NCI-H146 treated with DMSO at 0.1 percent for 48 hours (cell line): ENCODE measurements at regions not wholly inside any gene's neighbourhood (a gene's known extent, or its start where the extent isn't known, plus 50 kb on each side); places are given as distances from the start of the nearest gene placed in this dataset.

Source experiments
- DNase-seq: peaks from one replicate; lab custom pipeline; 2025; ENCODE audit not compliant: unreplicated experiment; lab: John Stamatoyannopoulos, UW

DNA sequence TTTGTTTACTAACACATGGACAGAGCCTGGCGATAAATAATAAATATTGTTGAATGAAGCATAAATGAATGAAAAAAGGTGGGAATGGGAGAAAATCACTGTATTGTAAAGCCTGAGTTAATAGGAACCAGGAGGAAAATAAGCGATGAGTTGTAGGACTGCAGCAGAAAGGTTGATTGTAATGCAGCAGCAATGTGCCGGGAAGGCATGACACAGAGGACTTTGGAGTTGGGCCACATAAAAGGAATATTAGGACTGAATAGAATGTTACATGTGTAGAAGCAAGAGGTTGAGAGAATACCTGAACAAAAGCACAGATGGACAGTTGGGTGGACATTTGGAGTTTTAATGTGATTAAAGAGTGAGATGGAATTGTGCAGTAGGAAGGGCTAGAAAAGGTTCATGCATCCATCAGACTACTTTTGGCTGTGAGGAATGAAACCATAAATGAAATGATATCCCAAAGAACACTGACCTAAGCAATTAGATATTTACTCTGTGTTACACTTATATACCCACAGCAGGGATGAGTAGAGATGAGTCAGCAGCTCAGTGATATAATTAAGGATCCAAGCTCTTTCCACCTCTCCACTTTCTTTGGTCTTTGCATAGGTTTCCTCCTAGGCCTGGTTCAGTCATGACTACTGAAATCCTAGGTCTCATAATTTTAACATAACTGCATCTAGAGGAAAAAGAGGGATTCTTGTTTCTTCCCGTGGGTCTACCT, 55.4 kb downstream of the CCER1 start:
- DNase-seq: no peak

GRCh38 chr12:90897986-90898385, 57.0 kb downstream of the CCER1 start:
- DNase-seq: no peak

- DNase-seq: no peak
Observed at GRCh38 chr12:90897316-90897715, 57.7 kb downstream of the CCER1 start.

DNA sequence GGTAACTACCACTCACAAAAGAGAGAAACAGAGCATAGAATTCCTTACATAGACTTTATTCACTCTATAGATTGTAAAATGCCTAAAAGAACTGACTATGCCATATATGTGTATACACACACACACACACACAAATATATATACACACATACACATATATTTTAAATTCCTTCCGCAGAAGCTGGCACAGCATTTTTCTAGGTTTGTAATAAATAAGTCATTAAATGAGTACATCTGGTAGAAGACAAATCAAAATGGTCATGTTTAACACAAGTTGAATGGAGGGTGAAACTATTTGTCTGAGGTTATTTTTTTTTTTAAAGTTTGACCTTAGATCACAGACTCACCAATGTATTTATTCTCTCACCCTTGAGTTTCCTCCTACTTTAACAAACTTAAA, 58.2 kb downstream of the CCER1 start:
- DNase-seq: no peak

- DNase-seq: no peak
Observed at GRCh38 chr12:90896164-90896563, 58.8 kb downstream of the CCER1 start.

DNA sequence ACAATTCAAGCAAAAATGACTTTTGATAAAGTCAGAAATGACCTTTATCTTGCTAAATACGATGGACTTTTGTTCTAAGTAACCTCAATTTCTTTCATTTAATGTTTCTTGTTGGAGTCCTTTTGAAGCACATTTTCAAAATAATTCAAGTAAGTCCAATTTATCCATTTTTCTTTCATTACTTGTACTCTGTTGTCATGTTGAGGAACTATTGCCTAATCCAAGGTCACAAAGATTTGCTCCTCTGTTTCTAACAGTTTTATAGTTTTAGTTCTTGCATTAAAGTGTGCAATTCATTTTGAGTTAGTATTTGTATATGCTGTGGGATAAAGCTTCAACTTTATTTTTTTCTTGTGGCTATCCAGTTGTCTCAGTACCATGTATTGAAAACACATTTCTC, 66.7 kb downstream of the CCER1 start:
- no peak for DNase-seq

- DNase-seq: no peak
Observed at GRCh38 chr12:90883456-90883855, 71.5 kb downstream of the CCER1 start.

GRCh38 chr12:90871726-90872096, 83.3 kb downstream of the CCER1 start:
- DNase-seq: no peak

- DNase-seq: no peak
Observed at GRCh38 chr12:90870971-90871725, 83.8 kb downstream of the CCER1 start.

DNA sequence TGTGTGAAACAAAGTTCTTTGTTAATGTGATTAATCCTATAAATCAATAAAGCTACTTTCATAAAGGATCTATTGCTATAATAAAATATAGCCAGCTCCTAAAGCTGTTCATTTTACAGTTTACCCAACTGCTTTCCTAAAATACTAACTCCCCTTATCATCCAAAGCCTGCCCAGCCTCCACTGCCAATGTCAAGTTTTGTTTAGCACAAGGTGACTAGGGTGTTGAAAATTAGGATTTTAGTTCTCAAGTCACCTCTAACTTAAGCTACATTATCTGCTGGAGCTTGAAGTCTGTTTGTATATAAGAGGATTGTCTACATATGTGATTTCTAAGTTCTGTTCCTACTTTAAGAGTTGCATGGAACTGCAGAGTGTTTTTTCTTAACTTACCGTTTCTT, 86.3 kb downstream of the CCER1 start:
- DNase-seq: no peak

DNA sequence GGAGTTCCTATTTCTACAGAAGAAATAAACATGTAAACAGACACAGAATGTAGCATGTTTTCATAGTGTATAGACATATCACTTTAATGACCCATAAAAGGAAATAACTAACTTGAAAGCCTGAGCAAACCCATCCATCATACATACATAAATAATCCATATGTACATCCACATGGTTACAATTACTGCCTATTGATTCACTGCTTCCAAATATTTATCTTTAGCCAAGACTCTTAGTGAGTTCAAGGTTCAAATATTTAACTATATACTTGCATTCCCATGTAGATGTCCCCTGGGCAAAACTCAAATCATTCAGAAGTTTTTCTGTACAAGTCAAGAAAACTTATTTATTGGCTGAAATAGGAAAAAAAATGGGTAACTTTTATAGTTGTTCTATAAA, 95.4 kb downstream of the CCER1 start:
- no peak for DNase-seq

GRCh38 chr12:90858252-90858651, 96.7 kb downstream of the CCER1 start:
- no peak for DNase-seq

GRCh38 chr12:90855534-90855933, 99.4 kb downstream of the CCER1 start:
- DNase-seq: no peak

GRCh38 chr12:90854136-90854689, 100.8 kb downstream of the CCER1 start:
- DNase-seq: no peak

- DNase-seq: no peak
Observed at GRCh38 chr12:90851800-90852718, 102.9 kb downstream of the CCER1 start.

GRCh38 chr12:90842477-90842876, 112.5 kb downstream of the CCER1 start:
- DNase-seq: no peak

DNA sequence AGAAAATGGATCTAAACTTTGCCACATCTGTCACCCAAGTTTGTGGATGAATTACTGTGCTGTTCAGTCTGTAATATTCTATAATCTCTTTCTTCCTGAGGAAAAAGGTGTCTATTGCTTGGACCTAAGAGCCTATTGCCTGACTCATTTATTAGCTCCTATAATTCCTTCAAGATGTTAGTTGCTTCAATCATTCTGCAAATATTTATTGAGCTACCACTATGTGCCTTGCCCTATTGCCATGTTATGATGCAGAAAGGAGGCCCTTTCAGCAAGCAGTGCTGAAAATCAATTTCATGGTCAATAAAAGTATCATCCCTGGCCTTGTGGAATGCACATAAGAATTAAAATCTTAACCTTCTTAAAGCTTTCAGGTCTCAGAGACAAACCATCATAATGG, 113.6 kb downstream of the CCER1 start:
- no peak for DNase-seq

- DNase-seq: no peak
Observed at GRCh38 chr12:90839346-90839745, 115.6 kb downstream of the CCER1 start.

DNA sequence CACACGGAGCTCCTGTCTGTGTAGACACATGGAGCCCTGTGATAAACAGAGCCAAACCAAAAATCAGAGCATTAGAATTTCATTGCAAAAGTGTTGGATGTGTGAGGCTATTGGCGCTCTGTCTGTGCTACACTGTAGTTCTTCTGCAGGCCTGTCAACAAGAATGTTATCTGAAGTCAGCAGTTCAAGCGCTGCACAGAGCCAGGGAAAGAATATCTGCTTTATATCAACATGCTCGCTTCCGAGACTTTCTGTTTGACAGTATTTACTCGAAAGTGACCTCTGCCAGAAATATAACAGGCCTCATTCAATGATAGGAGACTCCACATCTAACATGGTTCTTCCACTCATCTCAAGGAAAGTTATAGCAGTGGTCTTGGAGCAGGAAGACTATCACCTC, 118.3 kb downstream of the CCER1 start:
- no peak for DNase-seq

DNA sequence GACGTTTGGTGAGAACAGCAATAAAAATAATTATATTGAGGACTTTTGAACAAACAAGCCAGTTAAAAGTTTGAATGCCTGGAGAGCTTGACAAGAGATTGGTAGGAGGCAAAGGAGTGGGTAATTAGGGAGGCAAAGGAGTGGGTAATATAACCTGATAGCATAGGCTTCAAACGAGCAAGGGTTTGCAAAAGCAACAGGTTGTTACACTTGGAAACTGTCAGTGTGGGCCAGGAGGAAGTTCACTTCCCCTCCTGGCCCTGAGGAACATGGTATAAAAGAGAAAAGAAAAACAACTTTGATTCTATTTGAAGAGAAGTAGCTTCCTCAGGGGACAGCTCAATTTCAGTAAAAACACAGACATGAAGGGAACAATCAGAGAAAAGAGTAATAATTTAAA, 121.7 kb downstream of the CCER1 start:
- DNase-seq: no peak

DNA sequence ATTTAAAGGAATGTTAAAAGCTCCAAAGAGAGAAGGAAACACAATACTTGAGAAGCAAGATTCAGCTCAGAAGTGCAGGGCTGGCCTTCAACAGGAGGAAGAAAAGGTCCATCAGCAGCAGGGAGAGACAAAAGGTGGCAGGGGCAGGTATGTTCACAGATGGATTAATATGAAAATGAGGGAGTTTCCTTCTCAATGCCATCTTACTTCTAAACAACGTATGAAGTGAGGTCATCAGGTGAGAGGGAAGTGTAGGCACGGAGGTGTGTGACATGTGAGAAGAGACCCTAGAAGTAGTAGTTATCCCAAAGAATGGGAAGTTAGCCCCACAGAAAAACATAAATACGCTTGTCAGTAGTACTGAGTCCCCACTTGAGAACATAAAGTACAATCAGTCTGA, 122.5 kb downstream of the CCER1 start:
- DNase-seq: no peak
